ENCODE measurements at regions not wholly inside any gene's neighbourhood (a gene's known extent, or its start where the extent isn't known, plus 50 kb on each side); places are given as distances from the start of the nearest gene placed in this dataset.

DNA sequence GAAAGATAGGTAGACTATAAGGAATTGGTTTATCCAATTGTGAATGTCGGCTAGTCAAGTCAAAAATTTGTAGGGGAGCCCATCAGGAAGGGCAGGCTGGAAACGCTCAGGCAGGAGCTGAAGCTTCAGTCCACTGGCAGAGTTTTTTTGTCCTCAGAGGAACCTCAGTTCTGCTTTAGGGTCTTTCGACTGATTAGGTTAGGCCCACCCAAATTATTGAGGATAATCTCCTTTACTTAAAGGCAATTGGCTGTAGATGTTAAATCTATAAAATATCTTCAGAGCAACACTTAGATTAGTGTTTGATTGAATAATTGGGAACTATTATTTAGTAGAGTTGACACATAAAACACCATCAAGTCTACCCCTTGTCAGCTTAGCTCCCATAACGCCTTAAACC lies 105.5 kb upstream of the ARHGAP5 start:
- TF ChIP-seq, protein P1, sequence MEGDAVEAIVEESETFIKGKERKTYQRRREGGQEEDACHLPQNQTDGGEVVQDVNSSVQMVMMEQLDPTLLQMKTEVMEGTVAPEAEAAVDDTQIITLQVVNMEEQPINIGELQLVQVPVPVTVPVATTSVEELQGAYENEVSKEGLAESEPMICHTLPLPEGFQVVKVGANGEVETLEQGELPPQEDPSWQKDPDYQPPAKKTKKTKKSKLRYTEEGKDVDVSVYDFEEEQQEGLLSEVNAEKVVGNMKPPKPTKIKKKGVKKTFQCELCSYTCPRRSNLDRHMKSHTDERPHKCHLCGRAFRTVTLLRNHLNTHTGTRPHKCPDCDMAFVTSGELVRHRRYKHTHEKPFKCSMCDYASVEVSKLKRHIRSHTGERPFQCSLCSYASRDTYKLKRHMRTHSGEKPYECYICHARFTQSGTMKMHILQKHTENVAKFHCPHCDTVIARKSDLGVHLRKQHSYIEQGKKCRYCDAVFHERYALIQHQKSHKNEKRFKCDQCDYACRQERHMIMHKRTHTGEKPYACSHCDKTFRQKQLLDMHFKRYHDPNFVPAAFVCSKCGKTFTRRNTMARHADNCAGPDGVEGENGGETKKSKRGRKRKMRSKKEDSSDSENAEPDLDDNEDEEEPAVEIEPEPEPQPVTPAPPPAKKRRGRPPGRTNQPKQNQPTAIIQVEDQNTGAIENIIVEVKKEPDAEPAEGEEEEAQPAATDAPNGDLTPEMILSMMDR (IDR thresholded peaks at IDR 0.05; ENCODE audit: borderline replicate concordance, control extremely low read depth, extremely low read depth, insufficient read depth, missing control alignments) = no peak
- no peak for DNase-seq (ENCODE audit: low spot score)
- in situ Hi-C loops (cut with MboI; ENCODE audit: low sequenced_read_pairs, unreplicated experiment) = no loop called here

DNA sequence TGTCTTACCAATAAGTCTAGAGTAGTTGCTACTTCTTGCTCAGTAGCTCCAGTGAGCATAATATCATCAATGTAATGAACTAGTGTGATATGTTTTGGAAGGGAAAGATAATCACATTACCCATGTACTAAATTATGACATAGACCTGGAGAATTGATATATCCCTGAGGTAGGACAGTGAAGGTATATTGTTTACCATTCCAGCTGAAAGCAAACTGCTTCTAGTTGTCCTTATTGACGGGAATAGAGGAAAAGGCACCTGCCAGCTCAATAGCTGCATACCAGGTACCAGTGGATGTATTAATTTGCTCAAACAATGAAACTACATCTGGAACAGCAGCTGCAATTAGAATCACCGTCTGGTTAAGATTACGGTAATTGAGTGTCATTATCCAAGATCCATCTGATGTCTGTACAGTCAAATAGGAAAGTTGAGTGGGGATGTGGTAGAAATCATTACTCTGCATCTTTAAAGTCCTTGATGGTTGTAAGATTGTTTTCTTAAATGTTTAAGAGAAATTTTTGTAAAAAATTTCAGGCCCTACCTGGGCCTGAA lies 100.0 kb upstream of the ARHGAP5 start:
- no peak for DNase-seq (ENCODE audit: low spot score)
- in situ Hi-C loops (cut with MboI; ENCODE audit: low sequenced_read_pairs, unreplicated experiment) = no loop called here

DNA sequence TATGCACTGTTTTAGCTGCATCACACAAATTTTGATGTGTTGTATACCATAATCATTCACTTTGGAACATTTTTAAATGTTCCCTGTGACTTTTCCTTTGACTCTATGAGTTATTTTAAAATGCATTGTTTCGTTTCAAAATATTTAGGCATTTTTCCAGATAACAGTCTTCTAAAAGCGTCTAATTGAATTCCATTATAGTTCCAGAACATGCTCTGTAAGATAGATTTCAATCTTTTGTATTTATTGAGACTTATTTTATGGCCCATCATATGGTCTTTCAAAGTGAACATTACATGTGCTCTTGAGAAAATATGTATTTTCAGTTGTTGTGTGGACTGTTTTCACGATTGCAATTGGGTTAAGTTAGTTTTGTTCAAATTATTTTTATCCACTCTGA lies 98.7 kb upstream of the ARHGAP5 start:
- TF ChIP-seq, protein P1 (IDR thresholded peaks at IDR 0.05; ENCODE audit: borderline replicate concordance, control extremely low read depth, extremely low read depth, insufficient read depth, missing control alignments) = no peak
- in situ Hi-C loops (cut with MboI; ENCODE audit: low sequenced_read_pairs, unreplicated experiment) = no loop called here
- no peak for DNase-seq (ENCODE audit: low spot score)

More for the DNA sequence above, 100.0 kb upstream of the ARHGAP5 start:
- TF ChIP-seq, protein P1 (IDR thresholded peaks at IDR 0.05; ENCODE audit: borderline replicate concordance, control extremely low read depth, extremely low read depth, insufficient read depth, missing control alignments) = no peak

DNA sequence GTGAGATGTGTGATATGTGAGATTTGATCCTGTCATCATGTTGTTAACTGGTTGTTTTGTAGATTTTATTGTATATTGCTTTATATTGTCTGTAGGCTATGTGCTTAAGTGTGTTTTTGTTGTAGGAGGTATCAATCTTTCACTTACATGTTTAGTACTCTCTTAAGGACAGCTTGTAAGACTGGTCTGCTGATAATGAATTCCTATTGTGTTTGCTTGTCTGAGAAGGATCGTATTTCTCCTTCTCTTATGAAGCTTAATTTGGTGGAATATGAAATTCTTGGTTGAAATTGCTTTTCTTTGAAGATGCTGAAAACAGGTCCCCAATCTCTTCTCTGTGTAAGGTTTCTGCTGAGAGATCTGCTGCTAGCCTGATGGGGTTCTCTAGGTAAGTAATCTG lies 94.5 kb upstream of the ARHGAP5 start:
- in situ Hi-C loops (cut with MboI; ENCODE audit: low sequenced_read_pairs, unreplicated experiment) = no loop called here
- DNase-seq (ENCODE audit: low spot score) = no peak
- TF ChIP-seq, protein P1 (IDR thresholded peaks at IDR 0.05; ENCODE audit: borderline replicate concordance, control extremely low read depth, extremely low read depth, insufficient read depth, missing control alignments) = no peak

DNA sequence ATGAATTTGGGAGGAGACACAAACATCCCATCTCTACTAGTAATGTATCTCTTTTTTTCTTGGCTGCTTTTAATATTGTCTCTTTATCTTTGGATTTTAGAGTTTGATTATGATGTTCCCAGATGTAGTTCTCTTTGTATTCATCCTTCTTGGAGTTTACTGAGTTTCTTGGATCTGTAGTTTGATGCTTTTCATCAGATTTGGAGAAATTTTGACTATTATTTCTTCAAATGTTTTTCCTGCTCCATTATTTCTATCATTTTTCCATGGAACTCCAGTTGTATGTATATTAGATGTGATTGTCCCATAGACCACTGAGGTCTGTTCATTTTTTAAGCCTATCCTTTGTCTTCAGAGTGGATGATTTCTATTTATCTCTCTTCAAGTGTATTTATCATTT lies 90.7 kb upstream of the ARHGAP5 start:
- in situ Hi-C loops (cut with MboI; ENCODE audit: low sequenced_read_pairs, unreplicated experiment) = no loop called here
- DNase-seq (ENCODE audit: low spot score) = no peak
- TF ChIP-seq, protein P1 (IDR thresholded peaks at IDR 0.05; ENCODE audit: borderline replicate concordance, control extremely low read depth, extremely low read depth, insufficient read depth, missing control alignments) = no peak

DNA sequence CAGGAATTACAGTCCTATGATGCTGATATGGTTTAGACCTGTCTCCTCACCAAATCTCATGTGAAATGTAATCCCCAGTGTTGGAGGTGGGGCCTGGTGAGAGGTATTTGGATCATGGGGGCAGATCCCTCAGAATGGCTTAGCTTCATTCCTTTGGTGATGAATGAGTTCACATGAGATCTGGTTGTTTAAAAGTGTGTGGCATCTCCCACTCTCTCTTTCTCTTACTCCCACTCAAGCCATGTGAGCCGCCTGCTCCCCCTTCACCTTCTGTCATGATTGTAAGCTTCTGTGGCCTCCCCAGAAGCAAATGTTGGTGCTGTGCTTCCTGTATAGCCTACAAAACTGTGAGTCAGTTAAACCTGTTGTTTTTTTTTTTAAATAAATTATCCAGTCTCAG lies 89.4 kb upstream of the ARHGAP5 start:
- DNase-seq (ENCODE audit: low spot score) = no peak
- TF ChIP-seq, protein P1 (IDR thresholded peaks at IDR 0.05; ENCODE audit: borderline replicate concordance, control extremely low read depth, extremely low read depth, insufficient read depth, missing control alignments) = no peak
- in situ Hi-C loops (cut with MboI; ENCODE audit: low sequenced_read_pairs, unreplicated experiment) = no loop called here
